ENCODE measurements at regions not wholly inside any gene's neighbourhood (a gene's known extent, or its start where the extent isn't known, plus 50 kb on each side); places are given as distances from the start of the nearest gene placed in this dataset.
"Not testable (repeated sequence)": the region's sequence is repeated elsewhere in the genome, so short reads cannot be mapped to it uniquely, and the experiment has no call there.

- DNase-seq = no peak
Observed at GRCh38 chr12:93081810-93082165, 152.7 kb upstream of the EEA1 start.

DNA sequence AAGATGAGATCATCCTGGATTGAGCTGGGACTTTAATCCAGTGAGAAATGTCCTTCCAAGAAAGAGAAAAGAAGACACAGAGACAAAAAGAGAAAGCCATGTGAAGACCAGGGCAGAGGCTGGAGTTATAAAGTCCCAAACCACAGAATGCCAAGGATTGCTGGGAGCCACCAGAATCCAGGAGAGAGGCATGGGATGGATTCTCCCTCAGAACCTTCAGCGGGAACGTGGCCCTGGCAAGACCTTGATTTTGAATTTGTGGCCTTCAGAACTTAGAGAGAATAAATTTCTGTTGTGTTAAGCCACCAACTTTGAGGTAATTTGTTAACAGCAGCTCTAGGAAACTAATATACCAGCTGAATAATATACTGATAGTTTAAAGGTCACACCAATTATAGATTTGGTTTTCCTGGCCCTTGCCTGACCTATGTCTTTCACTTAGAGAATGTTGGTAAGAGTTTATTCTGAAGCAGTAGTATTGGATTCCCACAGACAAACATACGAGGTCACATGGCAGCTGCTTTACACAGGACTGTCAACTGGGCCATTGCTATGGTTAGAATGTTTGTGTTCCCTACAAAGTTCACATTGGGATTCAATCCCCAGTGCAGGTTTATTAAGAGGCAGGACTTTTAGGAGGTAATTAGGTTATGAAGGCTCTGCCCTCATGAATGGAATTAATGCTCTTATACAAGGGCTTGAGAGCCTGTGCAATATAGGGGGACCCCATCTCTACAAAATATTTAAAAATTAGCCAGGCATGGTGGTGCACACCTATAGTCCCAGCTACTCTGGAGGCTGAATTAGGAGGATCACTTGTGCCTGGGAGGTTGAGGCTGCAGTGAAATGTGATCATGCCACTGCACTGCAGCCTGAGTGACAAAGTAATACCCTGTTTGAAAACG is 156.5 kb upstream of the EEA1 start:
- no peak for DNase-seq

DNA sequence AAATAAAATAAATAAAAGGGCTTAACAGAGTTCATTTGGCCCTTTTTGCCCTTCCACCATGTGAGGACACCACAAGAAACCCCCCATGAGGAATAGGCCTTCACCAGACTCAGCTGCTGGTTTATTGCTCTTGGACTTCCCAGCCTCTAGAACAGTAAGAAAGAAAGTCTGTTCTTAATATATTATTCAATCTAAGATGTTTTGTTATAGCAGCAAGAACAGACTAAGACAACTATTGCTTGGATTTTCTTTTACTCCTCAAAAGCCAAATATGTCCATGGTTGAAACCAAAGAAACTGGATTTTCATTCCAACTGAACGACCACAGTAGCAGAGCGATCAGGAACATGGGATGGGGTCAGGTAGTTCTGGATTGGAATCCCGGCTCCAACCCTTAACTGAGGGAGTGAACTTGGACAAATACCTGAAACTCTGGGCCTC is 157.2 kb upstream of the EEA1 start:
- DNase-seq = no peak

GRCh38 chr12:93087840-93088610 is 158.9 kb upstream of the EEA1 start:
- no peak for DNase-seq

DNA sequence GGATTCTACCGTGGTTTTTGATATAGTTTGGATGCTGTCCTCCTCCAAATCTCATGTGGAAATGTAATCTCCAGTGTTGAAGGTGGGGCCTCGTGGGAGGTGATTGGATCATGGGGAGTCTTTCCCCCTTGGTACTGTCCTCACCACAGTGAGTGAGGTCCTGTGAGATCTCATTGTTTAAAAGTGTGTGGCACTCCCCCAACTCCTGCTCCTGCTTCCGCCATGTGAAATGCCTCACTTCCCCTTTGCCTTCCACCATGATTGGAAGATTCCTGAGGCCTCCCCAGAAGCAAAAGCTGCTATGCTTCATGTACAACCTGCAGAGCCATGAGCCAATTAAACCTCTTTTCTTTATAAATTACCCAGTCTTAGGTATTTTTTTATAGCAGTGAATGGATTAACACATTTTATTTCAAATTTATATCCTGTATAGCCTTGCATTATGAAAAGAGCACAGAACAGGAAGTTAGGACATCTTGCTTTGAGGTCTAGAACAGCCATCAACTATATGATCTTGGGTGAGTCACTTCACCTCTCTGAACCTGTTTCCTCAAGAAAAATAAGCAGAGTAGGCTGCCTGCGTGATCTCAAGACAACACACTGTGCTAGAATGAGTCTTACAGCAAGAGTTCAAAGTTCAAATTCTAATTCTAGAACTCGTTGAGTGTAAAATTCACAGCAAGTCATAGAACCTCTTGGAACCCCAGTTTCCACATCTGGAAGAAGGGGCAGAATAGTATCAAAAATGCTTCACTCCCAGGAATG is 160.9 kb upstream of the EEA1 start:
- DNase-seq = peak; percentile 19

GRCh38 chr12:93090731-93091172 is 161.7 kb upstream of the EEA1 start:
- no peak for DNase-seq

DNA sequence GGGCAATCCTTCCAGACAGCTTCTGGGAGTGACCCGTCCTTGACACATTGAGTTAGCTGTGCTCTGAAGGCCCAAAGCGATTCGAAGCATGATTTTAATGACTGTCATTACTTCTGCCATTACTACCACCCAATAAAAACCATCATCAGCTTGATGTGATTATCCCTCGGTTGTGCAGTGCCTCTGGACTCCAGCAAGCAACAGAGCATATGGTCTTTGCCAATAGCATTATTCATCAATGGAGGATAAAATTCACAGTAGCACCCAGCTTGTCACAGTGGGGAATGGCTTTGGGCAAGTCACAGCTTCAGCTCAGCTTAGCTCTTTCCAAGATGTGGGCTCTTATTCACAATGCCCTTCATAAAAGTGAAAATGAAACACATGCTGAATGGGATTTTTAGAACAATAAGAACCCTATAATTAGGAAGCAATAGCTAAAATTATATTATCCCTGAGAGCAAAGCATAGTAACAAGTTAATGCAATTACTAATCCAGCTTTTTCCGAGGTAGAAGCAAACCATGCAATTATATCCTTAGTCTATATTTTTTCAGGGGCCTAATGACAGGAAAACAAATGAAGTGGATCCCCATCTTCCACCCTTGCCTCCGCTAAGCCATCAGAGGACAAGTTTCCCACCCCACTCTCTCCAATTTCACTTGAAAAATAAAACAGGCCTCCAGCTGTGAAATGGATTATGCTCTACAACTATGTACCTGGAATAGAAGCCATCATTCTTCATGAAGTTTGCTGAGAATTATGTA is 163.0 kb upstream of the EEA1 start:
- no peak for DNase-seq

GRCh38 chr12:93092649-93092945 is 163.5 kb upstream of the EEA1 start:
- DNase-seq = no peak

- DNase-seq = no peak
Observed at GRCh38 chr12:93093243-93093642, 164.1 kb upstream of the EEA1 start.

GRCh38 chr12:93094222-93094621 is 165.1 kb upstream of the EEA1 start:
- DNase-seq = not testable (repeated sequence)

DNA sequence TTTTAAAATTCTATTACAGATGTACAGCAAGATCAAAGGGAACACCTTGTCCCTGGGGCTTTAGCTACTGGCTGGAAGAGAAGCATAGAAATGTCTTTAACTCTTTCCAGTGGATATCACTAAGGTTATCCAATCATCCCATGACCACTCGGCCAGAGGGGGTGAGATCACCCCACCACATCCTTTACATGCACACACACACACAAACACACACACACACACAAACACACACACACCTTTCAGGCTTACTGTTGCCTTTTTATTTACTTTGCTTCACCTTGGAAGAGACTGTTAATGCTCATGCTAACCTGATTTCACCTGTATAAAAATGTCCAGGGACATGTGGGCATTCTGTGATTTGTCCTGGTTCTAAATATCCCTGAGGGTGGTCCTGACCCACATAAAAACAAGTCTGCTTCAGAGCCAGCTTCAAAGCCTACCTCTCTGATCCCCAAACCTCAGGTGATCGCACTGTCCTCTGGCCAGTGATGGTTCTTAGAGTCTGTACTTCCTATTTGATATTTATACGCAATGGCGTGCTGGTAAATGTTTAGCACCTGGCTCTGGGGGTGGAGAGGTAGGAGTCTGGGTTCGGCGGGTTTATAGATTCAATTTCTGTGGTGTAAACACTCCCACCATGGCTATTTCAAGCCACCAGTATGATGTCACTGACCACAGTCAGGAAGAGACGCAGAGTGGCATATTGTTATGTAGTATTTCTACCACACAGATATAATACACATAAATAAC is 166.1 kb upstream of the EEA1 start:
- DNase-seq = no peak

- no peak for DNase-seq
Observed at GRCh38 chr12:93097417-93097816, 168.3 kb upstream of the EEA1 start.

DNA sequence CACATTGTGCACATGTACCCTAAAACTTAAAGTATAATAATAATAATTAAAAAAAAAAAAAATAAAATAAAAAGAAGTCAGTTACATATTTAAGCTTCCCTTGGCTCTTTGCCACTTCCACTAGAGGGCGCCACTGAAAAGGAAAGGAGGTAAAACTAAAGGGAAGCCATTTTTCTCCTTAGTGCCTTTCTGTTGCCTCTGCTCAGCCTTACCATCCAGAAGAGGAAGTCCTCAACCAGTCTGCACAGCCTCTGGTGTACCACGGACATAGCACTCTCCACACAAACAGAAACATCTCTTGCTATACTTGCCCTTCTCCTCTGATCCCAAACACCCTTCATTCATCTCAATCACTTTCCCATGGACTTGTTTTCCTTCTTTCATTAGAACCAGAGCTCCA is 169.0 kb upstream of the EEA1 start:
- peak; percentile 81 for DNase-seq

DNA sequence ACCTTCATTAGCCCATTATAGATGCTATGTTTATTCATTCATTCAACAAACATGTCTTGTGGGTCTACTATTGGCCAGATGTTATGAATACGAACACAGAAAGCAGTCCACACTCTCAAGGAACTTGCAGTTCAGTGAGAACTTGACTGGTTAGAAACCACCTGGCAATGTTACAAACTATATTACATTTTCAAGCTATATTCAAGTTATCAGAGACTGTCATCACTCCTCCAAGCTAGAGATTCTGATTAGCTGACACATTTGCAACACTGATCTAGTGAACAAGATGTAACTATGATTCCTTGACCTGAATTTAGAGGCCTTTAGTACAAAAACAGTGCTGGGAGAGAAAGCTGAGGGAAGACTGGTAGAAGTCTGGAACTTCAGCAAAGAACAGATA is 170.7 kb upstream of the EEA1 start:
- DNase-seq = no peak

DNA sequence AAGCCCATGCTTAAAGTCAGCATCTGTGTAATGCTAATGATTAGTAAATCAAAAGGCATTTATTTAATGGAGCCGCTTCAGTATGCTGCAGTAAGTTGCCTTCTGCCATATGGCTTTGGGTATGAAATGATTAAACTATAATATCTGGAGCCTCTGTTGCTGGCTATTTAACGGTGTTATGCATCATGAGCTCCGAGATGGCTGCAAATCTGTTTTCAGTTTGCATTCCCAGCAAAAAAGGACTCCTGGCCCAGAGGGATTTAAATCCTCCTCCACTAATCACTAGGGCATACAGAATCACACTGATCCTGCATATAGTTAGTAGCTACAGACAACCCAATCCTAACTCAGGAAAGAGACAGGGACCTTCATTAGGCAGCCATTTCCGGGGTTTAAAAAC is 171.5 kb upstream of the EEA1 start:
- no peak for DNase-seq

DNA sequence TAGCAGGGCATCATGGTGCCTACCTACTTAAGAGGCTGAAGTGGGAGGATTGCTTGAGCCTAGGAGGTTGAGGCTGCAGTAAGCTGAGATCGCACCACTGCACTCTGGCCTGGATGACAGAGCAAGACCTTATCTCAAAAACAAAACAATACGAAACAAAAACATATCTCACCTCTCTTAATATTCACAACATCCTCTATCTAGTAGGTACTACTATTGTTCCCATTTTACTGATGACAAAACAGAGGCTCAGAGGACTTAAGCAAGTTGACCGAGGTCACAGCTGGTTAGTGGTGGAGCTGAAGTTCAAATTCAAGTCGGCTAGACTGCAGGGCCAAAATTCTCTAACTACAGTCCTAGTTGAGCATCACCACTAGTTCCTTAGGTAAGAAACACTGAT is 172.3 kb upstream of the EEA1 start:
- no peak for DNase-seq

GRCh38 chr12:93102312-93102711 is 173.2 kb upstream of the EEA1 start:
- DNase-seq = no peak

- DNase-seq = no peak
Observed at GRCh38 chr12:93102744-93103143, 173.6 kb upstream of the EEA1 start.

GRCh38 chr12:93103154-93103553 is 174.1 kb upstream of the EEA1 start:
- no peak for DNase-seq

DNA sequence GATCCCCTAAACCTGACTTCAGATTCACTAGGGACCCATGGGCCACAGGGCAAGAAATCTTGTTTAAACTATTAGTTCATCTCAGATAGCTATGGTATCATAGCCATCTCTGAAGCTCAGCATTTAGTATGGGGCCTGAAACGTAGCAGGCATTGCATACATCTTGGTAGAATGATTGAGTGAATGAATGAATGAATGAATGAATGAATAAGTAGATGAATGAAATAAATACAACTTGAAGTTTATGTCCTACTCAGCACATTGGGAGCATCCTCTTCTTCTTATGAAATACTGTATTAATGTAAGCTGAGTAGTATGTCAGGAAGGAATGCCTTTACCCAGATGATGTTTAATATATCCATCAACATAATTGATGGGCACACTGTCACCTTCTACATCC is 175.4 kb upstream of the EEA1 start:
- no peak for DNase-seq

- peak; percentile 10 for DNase-seq
Observed at GRCh38 chr12:93106910-93107309, 177.8 kb upstream of the EEA1 start.

All from stimulated activated CD4-positive, alpha-beta T cell treated with anti-CD3 and anti-CD28 coated beads, Interleukin-4, amount 100 ng/mL, for 24 hours (primary cell).